ENCODE measurements at regions not wholly inside any gene's neighbourhood (a gene's known extent, or its start where the extent isn't known, plus 50 kb on each side); places are given as distances from the start of the nearest gene placed in this dataset.

- H4K20me1 ChIP-seq (ENCODE audit: insufficient read depth, low read length): no peaks in the 10 kb centered on the region
- no peak overlapping the region for H4K5ac ChIP-seq (ENCODE audit: low read depth, low read length)
- dilution Hi-C loops (cut with HindIII; ENCODE audit: low sequenced_read_pairs, unreplicated experiment): no loop called here
- no TSS peak for BruUV-seq (replicated peaks)
- no peak overlapping the region for H2AK5ac ChIP-seq (ENCODE audit: low read depth, low read length)
- peaks cover 44% of the 10 kb centered on the region for H3K27me3 ChIP-seq (ENCODE audit: control insufficient read depth, insufficient read depth, low read length)
- no peak overlapping the region for H2AK9ac ChIP-seq (replicated peaks; ENCODE audit: low read depth, low read length, poor library complexity)
- no peaks in the 10 kb centered on the region for H3K79me1 ChIP-seq (ENCODE audit: low read depth in 1 of 2, low read length in 2 of 2)
- no peak overlapping the region for H3K4me2 ChIP-seq (ENCODE audit: low read depth, low read length)
- no peak overlapping the region for H2BK120ac ChIP-seq (ENCODE audit: low read depth, low read length)
- no peak overlapping the region for H2BK20ac ChIP-seq (ENCODE audit: low read depth, low read length)
- no peak overlapping the region for H3K4ac ChIP-seq (ENCODE audit: low read depth, low read length)
- TF ChIP-seq RCOR1 (IDR thresholded peaks at IDR 0.05; ENCODE audit: insufficient replicate concordance, low read length): no peak
- no peak for TF ChIP-seq ELK1 (IDR thresholded peaks at IDR 0.05; ENCODE audit: borderline replicate concordance, low read depth, low read length)
- no peak for TF ChIP-seq CTCF (conservative IDR thresholded peaks at IDR 0.05; ENCODE audit: low read depth, low read length)
- no peak for TF ChIP-seq NFE2L2 (IDR thresholded peaks at IDR 0.05; ENCODE audit: low read depth, low read length)
- no peak for TF ChIP-seq RAD21 (IDR thresholded peaks at IDR 0.05; ENCODE audit: low read length)
- TF ChIP-seq MAFK (IDR thresholded peaks at IDR 0.05; ENCODE audit: low read depth, low read length): no peak
- TF ChIP-seq CHD1 (IDR thresholded peaks at IDR 0.05; ENCODE audit: low read depth, low read length): no peak
- TF ChIP-seq RFX5 (IDR thresholded peaks at IDR 0.05; ENCODE audit: low read depth, low read length): no peak
- no peak for TF ChIP-seq MXI1 (IDR thresholded peaks at IDR 0.05; ENCODE audit: borderline replicate concordance, low read depth, low read length)
- no peak for TF ChIP-seq MAZ (IDR thresholded peaks at IDR 0.05; ENCODE audit: borderline replicate concordance, low read depth, low read length)
- no peak for TF ChIP-seq POLR2A (IDR thresholded peaks at IDR 0.05; ENCODE audit: low read depth, low read length)
- no peak for TF ChIP-seq SMC3 (IDR thresholded peaks at IDR 0.05; ENCODE audit: low read depth, low read length)
- no peak for TF ChIP-seq USF2 (IDR thresholded peaks at IDR 0.05; ENCODE audit: low read depth, low read length)
- no peak for TF ChIP-seq FOS (IDR thresholded peaks at IDR 0.05; ENCODE audit: low read depth, low read length)
- no peak for TF ChIP-seq BHLHE40 (IDR thresholded peaks at IDR 0.05; ENCODE audit: low read depth, low read length)
- H3K9me3 ChIP-seq (ENCODE audit: control insufficient read depth, insufficient read depth, low read length): no peaks in the 10 kb centered on the region; the same call in 1 of the 2 replicates
- H2AFZ ChIP-seq (replicated peaks; ENCODE audit: low read length, poor library complexity): no peak overlapping the region
- H3K4me3 ChIP-seq (ENCODE audit: insufficient read depth, low read depth, low read length): no peak overlapping the region
- in situ Hi-C loops (cut with MboI; ENCODE audit: low sequenced_read_pairs): no loop called here
- ATAC-seq (ENCODE audit: low read depth): no peak
- ChIA-PET POLR2A (ENCODE audit: unreplicated experiment) (no interaction called here), CTCF (interaction anchor here (0.7 kb wide), 1 partner anchor 12 kb away, joined by 3 read pairs; no protein-coding TSS in a partner anchor)
- no peak overlapping the region for H2BK15ac ChIP-seq (ENCODE audit: low read depth, low read length)
- no peak overlapping the region for H3K27ac ChIP-seq (ENCODE audit: insufficient read depth, low read length)
- no peaks in the 10 kb centered on the region for H3K36me3 ChIP-seq (ENCODE audit: control insufficient read depth, insufficient read depth, low read length)
- H3K18ac ChIP-seq (ENCODE audit: low read depth, low read length): no peak overlapping the region
- WGBS, 2 experiments (ENCODE audit: extremely low coverage in 2 of 2, insufficient read length in 1 of 2): 54% methylated on average over 2 of the region's 5 CpGs; no CpG with 5 or more reads in 1 of the 2 experiments
- no peak overlapping the region for H3K14ac ChIP-seq (replicated peaks; ENCODE audit: low read depth, low read length)
- H3K9ac ChIP-seq (ENCODE audit: low read depth, low read length): no peak overlapping the region
- H2BK5ac ChIP-seq (ENCODE audit: low read depth, low read length, poor library complexity, severe bottlenecking): no peak overlapping the region
- H3K56ac ChIP-seq (ENCODE audit: extremely low read depth, insufficient read depth, low read length): no peak overlapping the region
- no peak overlapping the region for H3K23ac ChIP-seq (ENCODE audit: low read depth, low read length)
- intact Hi-C loops (cut with micrococcal nuclease): no loop called here
- H4K8ac ChIP-seq (ENCODE audit: low read depth in 2 of 2, low read length in 2 of 2): no peak overlapping the region
- no peaks in the 10 kb centered on the region for H3K4me1 ChIP-seq (ENCODE audit: control insufficient read depth, insufficient read depth, low read length)
- no peak for DNase-seq
- no peak overlapping the region for H4K91ac ChIP-seq (ENCODE audit: insufficient read depth, low read depth, low read length)
- no peaks in the 10 kb centered on the region for H3K9me1 ChIP-seq (ENCODE audit: insufficient read depth, low read length)
Measured at GRCh38 chr20:46802722-46803121, 91.9 kb upstream of the EYA2 start.
